Fibroblast of skin of back (primary cell): ENCODE measurements at regions not wholly inside any gene's neighbourhood (a gene's known extent, or its start where the extent isn't known, plus 50 kb on each side); places are given as distances from the start of the nearest gene placed in this dataset.
"Not testable (repeated sequence)": the region's sequence is repeated elsewhere in the genome, so short reads cannot be mapped to it uniquely, and the experiment has no call there.

Source experiments
- DNase-seq: peaks from one replicate; pipeline ENCODE4 v3.0.0-alpha.2; 2013

DNA sequence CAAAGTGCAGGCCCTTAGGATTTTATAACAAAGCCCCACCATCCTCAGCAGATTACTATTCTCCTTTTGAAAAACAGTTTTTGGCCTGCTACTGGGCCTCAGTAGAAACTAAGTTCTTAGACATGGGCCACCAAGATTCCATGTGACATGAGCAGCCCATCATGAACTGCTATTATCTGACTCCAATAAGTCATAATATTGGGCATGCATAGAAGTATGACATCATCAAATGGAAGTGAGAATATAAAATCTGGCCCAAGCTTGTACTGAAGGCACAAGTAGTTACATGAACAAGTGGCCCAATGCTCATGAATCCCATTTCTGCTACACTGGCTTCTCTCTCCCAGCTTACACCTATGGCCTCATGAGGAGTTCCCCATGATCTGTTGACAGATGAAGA lies 404.8 kb downstream of the EPHA5 start:
- DNase-seq, result no peak

DNA sequence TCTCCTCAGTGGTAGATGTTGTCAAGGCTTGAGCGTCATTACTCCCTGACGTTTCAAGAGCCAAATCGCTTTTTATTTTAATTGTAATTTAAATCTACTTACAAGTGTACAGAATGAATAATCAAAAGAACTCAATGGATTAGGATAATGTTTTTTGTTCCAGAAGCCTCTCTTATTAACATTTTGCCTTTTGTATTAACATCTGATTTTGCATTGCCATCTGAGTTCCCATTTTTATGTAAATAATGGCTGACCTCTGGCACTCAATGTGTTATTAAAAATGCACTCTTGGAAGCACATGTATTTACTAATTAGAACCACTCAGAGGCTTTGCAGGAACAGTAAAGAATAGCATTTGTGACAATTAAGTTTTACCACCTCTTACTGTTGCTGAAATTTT lies 411.0 kb downstream of the EPHA5 start:
- DNase-seq, result no peak

DNA sequence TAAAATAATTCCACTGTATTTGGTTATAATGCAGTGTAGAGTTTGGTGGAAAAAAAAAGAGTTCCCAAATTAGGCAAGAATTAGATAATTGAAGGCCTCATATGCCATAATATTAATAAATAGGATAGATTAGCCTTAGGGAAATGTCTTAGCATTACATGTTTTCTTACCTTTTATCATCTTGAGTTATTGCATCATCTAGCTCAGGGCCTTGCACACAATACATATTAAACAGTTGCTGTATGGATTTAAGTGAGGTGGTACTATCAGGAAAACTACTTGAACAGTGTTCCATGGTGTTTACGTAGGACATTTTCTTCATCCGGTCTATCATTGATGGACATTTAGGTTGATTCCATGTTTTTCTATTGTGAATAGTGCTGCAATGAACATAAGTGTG lies 419.4 kb downstream of the EPHA5 start:
- DNase-seq, result no peak

DNA sequence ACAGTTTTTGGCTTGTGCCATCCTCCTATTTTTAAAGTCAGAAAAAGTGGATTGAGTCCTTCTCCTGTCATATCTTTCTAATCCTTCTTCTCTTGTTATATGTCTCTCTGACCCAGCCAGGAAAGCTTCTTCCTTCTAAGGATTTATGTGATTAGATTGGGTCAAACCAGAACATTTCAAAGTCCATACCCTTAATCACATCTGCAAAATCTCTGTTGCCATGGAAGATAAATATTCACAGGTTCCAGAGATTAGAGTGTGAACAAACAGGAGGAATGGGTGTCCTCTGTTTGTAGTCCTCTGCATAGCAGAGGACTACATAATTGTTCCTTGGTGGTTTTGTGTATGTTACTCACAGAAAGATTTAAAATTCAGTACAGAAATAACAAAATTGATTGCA lies 421.2 kb downstream of the EPHA5 start:
- DNase-seq, result no peak

DNA sequence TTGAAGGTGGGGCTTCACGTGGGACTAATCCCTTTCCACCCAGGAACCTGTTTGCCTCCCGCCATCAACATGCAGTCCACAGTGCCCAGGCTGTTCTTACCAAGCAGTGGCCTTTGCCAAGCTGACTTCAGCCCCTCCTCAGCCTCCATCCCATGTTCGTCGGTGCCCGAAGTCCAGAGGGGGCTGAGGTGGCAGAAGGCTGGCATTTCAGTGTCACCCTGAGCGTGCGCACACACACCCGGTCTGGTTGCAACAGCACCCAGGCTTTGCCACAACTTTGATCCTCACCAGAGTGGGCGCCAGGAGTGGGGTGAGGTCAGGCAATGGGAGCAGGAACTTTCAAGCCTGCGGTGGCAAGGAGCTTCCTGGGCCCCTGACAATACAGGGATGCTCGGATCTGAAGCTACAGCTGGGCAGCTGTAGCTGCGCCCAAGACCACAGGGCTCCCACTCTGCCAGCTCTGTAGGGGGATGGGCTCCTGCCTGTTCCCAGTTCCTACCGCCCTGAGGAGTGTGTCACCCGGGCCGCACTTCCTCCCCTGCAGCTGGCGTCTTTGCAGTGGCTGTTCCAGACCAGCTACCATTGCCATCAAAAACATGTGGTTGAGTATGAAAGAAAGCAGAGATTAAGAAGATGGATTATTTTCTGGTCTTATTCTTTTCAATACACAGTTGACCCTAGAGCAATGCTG lies 428.0 kb downstream of the EPHA5 start:
- no peak for DNase-seq

DNA sequence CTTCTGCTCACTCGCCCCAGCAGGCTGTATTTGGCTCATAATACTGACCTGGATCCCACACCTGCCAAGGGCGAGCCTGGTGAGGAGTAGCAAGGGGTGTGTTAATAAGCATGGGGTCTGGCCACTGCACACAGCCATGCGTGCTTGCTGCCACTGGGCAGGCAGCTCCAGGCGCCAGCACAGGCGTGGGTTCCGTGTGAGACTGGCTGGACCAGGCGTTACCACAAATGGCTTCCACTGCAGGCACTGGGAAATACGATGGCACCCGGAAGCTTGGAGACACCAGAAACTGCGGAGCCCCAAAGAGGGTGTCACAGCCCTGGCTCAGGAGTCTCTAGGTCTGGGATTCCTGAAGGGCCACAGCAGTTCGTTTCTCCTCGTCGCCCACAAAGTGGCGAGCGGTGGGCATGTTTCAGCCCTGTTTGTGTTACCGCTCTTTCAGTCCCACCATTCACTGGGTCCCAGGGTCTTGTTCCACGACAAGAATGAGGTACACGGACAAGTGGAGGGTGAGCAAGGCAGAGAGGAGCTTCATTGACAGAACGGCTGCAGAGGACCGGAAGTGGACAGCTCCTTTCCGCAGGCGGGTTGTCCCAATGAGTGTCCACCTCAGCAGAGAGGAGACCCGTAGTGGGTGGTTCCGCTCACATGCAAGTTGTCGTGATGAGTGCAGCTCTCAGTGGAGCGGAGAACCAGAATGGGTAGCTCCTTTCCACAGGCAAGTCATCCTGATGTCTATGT lies 428.9 kb downstream of the EPHA5 start:
- no peak for DNase-seq

DNA sequence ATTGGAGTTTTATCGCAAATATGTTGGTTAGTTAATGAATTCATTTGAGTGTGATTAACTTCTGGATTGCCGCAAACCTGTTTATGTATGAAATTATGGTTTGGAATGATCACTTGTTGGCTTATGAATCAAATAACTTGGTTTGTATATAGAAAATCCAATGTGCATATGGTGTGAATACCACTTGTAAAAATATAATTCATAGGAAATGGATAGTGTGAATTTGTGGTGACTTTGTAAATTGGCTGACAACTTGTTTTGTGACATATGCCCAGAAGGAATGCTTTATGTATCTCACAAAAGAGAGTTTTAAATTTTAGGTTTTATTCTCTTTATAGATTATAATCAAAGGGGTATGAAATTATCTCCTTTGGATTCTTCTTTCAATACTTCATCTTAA lies 436.2 kb downstream of the EPHA5 start:
- DNase-seq, result no peak

DNA sequence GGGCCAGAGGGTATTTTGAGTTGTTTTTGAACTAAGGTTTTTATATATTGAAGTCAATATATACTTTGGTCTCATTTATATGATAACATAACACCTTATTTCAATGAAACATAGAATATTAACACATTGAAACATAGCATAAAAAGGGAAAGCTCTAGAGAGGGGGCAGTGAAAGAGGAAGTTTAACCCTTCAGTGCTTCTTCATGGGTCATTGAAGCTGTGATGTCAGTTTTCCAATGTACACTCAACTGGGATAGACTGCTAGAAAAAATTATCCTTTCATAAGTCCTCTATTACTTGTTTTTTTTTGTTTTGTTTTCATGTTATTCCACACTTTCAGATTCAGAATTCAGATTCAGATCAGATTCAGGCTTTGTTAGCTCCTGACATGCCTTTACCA lies 442.7 kb downstream of the EPHA5 start:
- no peak for DNase-seq

DNA sequence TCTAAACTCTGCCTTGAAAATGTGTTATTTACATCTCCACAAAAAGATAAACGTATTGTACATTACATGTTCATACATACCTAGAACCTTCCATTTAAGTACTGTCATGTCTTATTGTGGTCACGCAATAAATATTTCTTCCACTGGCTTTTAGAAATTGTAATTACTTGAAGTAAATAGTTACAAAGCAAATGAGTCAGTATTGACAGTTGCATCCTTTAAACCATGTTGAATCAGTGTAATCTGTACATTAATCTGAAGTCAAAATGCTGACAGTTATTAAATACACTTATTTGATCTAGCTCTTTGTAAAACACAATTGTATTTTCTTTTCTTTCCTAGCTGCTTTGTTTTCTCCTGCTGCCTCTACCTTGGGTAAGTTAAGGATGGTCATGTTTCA lies 446.7 kb downstream of the EPHA5 start:
- no peak for DNase-seq

DNA sequence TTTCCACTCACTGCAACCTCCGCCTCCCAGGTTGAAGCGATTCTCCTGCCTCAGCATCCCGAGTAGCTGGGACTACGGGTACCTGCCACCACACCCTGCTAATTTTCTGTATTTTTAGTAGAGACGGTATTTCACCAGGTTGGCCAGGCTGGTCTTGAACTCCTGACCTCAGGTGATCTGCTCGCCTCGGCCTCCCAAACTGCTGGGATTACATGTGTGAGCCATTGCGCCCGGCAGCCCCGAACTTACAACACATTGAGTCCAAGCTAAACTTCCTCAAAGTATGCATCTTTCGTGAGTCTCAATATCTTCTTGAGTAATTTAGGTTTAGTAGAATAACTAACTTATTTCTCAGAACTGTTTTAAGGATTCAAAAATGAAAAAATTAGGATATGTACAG lies 447.2 kb downstream of the EPHA5 start:
- DNase-seq, result not testable (repeated sequence)

DNA sequence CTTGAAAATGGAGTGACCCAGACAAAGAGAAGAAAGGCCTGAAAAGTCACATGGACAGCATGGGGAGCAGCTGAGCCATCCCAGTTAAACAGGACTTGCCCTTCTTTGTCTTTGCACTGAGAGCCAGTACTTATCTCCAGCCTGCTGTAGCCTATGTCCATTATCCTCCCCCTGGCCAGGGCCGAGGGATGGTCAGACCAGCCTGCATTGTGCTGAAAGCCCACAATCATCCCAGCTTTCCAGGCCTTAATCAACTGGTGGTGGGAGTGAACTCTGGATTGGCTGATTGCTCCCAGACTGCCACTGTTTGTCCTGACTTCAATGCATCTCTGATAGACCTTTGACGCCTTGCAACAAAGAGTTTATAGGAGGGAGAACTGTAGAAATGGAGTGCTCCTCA lies 453.1 kb downstream of the EPHA5 start:
- DNase-seq, result no peak

DNA sequence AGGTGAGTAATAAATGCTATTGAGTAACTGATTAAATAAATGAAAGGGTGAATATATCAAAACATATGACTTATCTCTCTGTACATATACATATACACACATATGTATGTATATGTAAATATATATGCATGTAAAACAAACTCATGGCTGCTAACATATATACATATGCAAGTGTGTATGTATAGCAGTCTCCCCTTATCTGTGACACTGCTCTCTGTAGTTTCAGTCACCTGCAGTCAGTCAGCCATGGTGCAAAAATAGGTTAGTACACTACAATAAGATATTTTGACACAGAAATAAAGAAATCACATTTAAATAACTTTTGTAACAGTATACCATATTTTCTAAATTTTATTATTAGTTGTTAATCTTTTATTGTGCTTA lies 467.4 kb downstream of the EPHA5 start:
- no peak for DNase-seq

DNA sequence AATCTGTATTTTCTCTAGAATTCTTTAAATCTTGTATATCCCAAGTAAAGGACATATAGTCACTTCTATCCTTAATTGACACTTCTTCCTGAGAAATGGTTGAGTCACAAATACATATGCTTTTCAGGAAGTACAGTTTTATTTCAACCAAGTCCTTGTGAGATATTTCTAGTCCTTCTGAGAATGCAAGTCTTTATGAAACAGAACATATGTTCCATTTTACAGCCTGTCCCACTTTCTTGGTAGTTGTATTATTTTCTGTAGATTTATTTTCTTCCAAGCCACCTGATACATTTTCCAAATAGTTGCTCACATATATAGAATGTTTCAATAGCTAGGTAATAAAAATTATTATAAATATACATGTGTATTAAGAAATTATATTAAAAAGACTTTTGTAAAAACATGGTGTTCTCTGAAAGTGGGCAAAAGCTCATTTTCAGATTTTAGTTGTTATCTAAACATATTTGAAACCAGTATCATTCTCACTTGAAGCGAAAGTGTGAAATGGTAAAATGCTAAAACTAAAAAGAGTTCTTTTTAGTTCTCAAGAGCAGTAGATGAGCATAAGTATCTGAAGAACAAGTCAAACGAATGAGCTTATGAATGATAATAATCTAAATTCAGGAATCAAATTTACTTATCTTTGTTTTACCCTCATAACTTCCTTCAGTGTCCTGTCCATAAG lies 468.0 kb downstream of the EPHA5 start:
- no peak for DNase-seq

DNA sequence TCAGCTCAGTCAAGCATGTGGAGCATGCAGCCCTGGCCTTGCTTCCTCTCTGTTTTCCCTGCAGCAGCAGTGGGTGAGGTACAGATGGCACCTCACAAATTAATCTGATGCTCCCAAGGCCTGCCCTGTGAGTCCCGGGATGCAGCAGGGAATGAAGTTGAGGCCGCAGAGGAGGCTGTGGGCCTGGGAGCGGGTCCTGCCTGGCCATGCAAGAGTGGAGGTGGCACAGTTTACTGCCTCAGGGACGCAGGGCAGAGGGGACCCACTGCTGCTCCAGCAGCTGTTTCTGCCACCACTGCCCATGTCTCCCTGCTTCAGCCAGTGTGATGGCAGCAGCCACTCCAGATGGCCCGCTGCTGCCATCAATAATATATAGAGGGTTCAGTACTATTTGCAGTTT lies 474.6 kb downstream of the EPHA5 start:
- no peak for DNase-seq

DNA sequence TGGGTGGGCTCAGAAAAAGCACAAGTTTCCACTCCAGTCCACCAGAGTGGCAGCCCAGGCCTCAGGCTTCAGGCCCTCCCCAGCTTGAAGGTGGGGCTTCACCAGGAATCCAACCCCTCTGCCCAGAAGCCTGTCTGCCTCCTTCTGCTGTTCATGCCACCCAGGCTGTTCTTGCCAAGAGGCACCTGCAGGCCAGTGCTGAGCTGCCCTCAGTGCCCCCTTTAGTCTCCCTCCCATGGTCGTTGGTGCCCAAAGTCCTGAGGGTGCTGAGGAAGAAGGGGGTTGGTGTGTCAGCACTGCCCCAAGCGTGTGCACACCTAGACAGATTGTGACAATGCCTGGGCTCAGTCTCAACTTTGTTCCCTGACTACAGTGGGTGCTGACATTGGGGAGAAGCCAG lies 475.3 kb downstream of the EPHA5 start:
- no peak for DNase-seq

DNA sequence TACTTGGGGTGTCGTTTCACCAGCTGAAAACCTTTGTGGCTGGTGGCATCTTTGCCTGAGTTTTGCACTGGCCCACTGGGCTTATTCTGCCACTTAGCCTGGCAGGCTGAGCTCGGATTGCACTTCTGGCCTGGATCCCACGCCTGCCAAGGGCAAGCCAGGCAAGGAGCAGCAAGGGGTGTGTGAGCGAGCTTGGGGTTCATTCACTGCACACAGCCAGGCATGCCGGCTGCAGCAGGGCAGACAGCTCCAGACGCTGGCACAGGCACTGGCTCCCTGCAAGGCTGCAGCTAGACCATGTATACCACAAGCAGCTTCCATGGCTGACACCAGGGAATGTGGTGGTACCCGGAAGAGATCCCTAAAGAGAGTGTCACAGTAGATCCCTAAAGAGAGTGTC lies 476.3 kb downstream of the EPHA5 start:
- DNase-seq, result no peak

DNA sequence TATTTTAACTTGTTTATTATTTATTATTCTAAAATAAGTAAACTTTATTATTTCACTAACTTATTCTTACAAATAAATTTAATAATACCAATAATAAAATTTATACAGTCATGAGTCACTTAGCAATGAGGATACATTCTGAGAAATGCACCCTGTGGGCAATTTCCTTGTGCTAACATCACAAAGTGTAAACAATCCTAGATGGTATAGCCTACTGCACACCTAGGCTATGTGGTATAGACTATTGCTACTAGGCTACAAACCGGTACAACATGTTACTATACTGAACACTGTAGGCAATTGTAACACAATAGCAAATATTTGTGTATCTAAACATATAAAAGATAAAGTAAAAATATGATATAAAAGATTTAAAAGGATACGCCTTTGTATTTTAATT lies 479.5 kb downstream of the EPHA5 start:
- DNase-seq, result no peak

DNA sequence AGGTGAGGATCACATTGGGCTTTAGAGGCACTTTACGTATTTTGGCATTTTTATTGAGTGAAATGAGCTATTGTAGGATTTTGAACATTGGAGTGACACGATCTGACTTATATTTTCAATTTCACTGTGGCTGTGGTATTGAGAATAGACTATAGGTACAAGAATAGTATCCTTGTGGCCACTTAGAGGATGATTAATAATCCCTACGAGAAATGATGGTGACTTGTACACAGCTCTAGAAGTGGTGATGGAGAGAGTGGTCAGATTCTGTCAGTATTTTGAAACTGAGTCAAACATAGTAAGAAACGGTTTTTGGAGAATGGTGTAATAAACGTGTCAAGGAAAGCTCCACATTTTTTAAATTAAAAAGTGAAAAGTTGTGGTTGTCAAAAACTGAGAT lies 494.7 kb downstream of the EPHA5 start:
- no peak for DNase-seq

DNA sequence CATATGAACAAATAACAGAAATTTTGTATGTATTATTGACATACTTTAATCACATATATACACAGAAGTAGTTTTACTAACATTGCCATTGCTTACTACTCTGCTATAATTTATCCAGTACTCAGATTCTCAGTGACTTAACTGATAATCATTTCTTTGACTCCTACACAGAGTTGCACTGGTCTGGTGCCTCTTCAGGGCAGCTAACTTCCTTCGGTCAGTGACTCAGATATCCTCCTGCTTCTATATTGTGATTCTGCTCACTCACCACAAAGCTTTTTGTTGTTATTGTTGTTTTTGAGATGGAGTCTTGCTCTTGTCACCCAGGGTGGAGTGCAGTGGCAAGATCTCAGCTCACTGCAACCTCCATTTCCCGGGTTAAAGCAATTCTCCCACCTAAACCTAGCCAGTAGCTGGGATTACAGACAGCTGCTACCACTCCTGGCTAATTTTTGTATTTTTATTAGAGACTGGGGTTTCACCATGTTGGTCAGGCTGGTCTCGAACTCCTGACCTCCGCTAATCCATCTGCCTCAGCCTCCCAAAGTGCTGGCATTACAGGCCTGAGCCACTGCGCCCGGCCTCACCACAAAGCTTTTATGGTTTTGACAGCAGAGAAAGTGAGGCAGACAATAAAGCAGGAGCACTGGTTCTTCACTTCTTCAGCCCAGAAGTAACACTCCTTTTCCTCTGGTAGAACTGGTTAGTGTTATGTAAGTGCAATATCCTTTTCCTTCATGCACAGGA lies 499.3 kb downstream of the EPHA5 start:
- no peak for DNase-seq

DNA sequence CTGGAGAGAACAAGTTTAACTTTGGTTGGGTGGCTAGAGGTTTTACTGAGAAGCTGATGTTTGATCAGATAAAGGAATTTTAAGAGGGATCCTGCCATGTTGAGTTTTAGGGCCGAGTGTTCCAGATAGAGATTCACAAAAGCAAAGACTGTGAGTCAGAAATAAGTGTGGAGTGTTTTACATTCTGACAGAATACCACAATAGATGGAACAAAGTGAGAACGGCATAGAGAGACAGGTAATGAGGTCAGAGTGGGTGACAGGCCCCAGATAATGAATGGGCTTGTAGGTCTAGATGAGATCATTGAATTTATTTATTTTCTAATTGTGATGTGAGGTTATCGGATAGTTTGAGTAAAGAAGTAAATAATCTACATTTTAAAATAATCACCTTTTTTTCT lies 502.6 kb downstream of the EPHA5 start:
- no peak for DNase-seq

DNA sequence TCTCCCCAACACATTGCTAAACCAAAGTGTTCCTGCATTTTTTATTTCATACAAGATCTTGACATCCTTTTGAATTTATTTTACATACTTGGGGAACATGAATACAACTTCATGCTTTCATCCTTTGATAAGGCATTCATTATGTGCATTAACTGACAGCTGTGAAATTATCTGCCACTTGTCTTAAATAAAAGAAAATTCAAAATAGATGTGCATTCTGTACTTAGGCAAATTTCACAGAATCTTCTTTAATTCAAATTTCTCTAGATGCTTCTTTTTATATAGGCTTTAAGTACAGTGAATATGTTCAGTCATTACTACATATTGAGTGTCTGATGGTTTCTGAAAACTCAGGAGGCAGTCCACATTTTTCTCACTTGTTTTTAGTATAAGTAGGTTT lies 518.1 kb downstream of the EPHA5 start:
- DNase-seq, result no peak

DNA sequence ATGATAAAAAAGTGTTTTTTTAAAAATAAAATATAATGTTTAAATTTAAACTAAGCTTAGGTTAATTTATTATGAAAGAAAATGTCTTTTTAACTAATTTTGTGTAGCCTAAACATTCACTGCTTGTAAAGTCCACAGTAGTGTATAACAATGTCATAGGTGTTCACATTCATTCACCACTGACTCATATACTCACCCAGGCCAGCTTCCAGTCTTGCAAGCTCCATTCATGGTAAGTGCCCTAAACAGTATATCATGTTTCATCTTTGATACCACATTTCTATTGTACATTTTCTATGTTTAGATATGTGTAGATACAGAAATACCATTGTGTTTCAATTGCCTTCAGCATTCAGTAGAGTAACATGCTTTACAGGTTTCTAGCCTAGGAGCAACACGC lies 530.3 kb downstream of the EPHA5 start:
- DNase-seq, result no peak

DNA sequence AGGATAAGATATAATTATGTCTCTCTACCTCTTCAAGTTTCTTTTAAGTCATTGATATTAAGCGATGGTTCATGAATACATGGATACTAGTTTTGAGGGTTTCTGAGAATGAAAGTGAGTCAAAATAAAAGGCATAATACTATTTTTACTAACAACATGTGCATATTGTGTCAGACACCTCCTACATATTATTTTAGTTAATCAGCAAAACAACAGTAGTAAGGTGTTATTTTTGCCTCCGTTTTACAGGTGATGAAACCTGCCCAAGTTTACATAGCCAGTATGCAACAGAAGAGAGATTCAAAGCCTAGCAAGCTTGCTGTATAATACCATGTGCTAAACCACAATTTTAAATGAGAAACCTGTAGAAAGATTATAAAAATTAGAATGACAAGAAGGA lies 544.1 kb downstream of the EPHA5 start:
- DNase-seq, result no peak
